GM12878 (cell line): ENCODE measurements at regions not wholly inside any gene's neighbourhood (a gene's known extent, or its start where the extent isn't known, plus 50 kb on each side); places are given as distances from the start of the nearest gene placed in this dataset.

ENCODE experiments used
- ATAC-seq: fragments of 200-7000 bp; cut with Tn5 transposase; 3 replicates; pipeline ENCODE4 v1.9.1; 2020; ENCODE audit warnings: mild to moderate bottlenecking, moderate library complexity
- BruUV-seq: library from RNA; stranded (reverse); fragments of 400-500 nt; replicated peaks from 2 replicates; lab custom pipeline; 2021; lab: Mats Ljungman, UMichigan
- CTCF ChIA-PET: fragments of 300-600 bp; sonication (Branson Sonifier 250); formaldehyde crosslinking; extraction: SDS; loops from one replicate; lab custom pipeline; 2021; ENCODE audit warnings: inconsistent platforms; lab: Yijun Ruan, JAX
- POLR2A ChIA-PET: fragments of 350-600 bp; formaldehyde crosslinking; extraction: SDS; loops from one replicate; lab custom pipeline; 2021; ENCODE audit warnings: inconsistent platforms; lab: Charles Lee
- RAD21 ChIA-PET: fragments of 300-600 bp; sonication (Branson Sonifier 250); formaldehyde crosslinking; loops from one replicate; lab custom pipeline; 2023; ENCODE audit warnings: antibody characterized with exemption; ENCODE audit not compliant: unreplicated experiment; lab: Charles Lee
- SMC1A ChIA-PET: fragments of 300-600 bp; sonication (Branson Sonifier 250); formaldehyde crosslinking; loops from one replicate; lab custom pipeline; 2023; ENCODE audit not compliant: unreplicated experiment, uncharacterized antibody; lab: Charles Lee
- DNase-seq: peaks from one replicate; pipeline ENCODE4 v3.0.0-alpha.2; 2011; ENCODE audit warnings: low read depth, low spot score
- FAIRE-seq: peaks from 3 replicates; lab custom pipeline; 2011; peaks lifted over from hg19 to GRCh38; lab: Jason Lieb, UNC
- H2AFZ ChIP-seq: 2 replicates; pipeline ENCODE4 v1.6.0; 2011; ENCODE audit warnings: low read depth, low read length, control low read depth; ENCODE audit not compliant: control insufficient read depth
- H3K27ac ChIP-seq: 2 replicates; pipeline ENCODE4 v1.5.1; 2011; ENCODE audit warnings: control low read depth; ENCODE audit not compliant: control insufficient read depth, insufficient read depth
- H3K27me3 ChIP-seq, 2 experiments: replicated peaks in 1 of 2; 2 replicates each; pipeline versions ENCODE4 v1.6.0 to v1.6.1; 2011; ENCODE audit warnings: low read length in 1 of 2; ENCODE audit not compliant: control insufficient read depth in 2 of 2, insufficient read depth in 2 of 2
- H3K36me3 ChIP-seq, 2 experiments: 2 replicates each; pipeline ENCODE4 v1.5.1; 2011; ENCODE audit warnings: low read length in 1 of 2; ENCODE audit not compliant: control insufficient read depth in 2 of 2, insufficient read depth in 2 of 2
- H3K4me1 ChIP-seq: 2 replicates; pipeline ENCODE4 v1.6.1; 2011; ENCODE audit warnings: mild to moderate bottlenecking, low read length, moderate library complexity, mixed read lengths; ENCODE audit not compliant: control insufficient read depth, insufficient read depth
- H3K4me2 ChIP-seq: 2 replicates; pipeline ENCODE4 v1.6.0; 2011; ENCODE audit warnings: control low read depth; ENCODE audit not compliant: control insufficient read depth, insufficient read depth
- H3K4me3 ChIP-seq: fragments of 200-600 bp; sonication (generic); 2 replicates; pipeline ENCODE4 v1.5.1; 2016
- H3K79me2 ChIP-seq: 2 replicates; pipeline ENCODE4 v1.6.0; 2011; ENCODE audit warnings: low read length; ENCODE audit not compliant: control insufficient read depth, insufficient read depth
- H3K9ac ChIP-seq: 2 replicates; pipeline ENCODE4 v1.8.0; 2011; ENCODE audit warnings: low read length, control low read depth, mixed read lengths; ENCODE audit not compliant: control insufficient read depth, insufficient read depth
- H3K9me3 ChIP-seq: replicated peaks from 3 replicates; pipeline ENCODE4 v1.5.1; 2011; ENCODE audit warnings: mild to moderate bottlenecking, low read length; ENCODE audit not compliant: control insufficient read depth, insufficient read depth
- H4K20me1 ChIP-seq: 2 replicates; pipeline ENCODE4 v1.6.0; 2011; ENCODE audit not compliant: control insufficient read depth, insufficient read depth
- BRCA1 ChIP-seq: IDR thresholded peaks from 2 replicates; pipeline ENCODE4 v1.6.1; 2011; ENCODE audit warnings: low read depth, low read length, improper control_type of control experiment
- CHD4 ChIP-seq: fragments of 200-600 bp; sonication (generic); IDR thresholded peaks from 2 replicates; pipeline ENCODE4 v1.6.1; 2016; ENCODE audit warnings: mild to moderate bottlenecking
- CREB1 ChIP-seq: IDR thresholded peaks from 2 replicates; pipeline ENCODE4 v1.6.1; 2012; ENCODE audit warnings: low read depth, mild to moderate bottlenecking, inconsistent platforms
- CREM ChIP-seq: IDR thresholded peaks from 2 replicates; pipeline ENCODE4 v1.6.1; 2014; ENCODE audit warnings: antibody characterized with exemption, low read depth
- ETV6 ChIP-seq, 2 experiments: fragments of 450-650 bp in 1 of 2; IDR thresholded peaks in 1 of 2; conservative IDR thresholded peaks in 1 of 2; 2 replicates each; pipeline ENCODE4 v1.6.1; 2014; ENCODE audit warnings: antibody characterized with exemption in 1 of 2, borderline replicate concordance in 1 of 2, low read depth in 1 of 2, mild to moderate bottlenecking in 1 of 2, moderate library complexity in 1 of 2
- MYC ChIP-seq: IDR thresholded peaks from 2 replicates; pipeline ENCODE4 v1.6.1; 2011; ENCODE audit warnings: mild to moderate bottlenecking, low read length, moderate library complexity, inconsistent platforms; ENCODE audit not compliant: insufficient read depth, insufficient replicate concordance, insufficient read length, severe bottlenecking
- NBN ChIP-seq: fragments of 450-650 bp; IDR thresholded peaks from 2 replicates; pipeline ENCODE4 v1.6.1; 2016
- RB1 ChIP-seq: fragments of 450-650 bp; formaldehyde crosslinking; IDR thresholded peaks from 2 replicates; pipeline ENCODE4 v1.6.1; 2017; ENCODE audit warnings: mild to moderate bottlenecking, borderline replicate concordance
- RCOR1 ChIP-seq: conservative IDR thresholded peaks from 2 replicates; pipeline ENCODE4 v1.6.1; 2012; ENCODE audit warnings: low read depth, low read length, improper control_type of control experiment
- SREBF2 ChIP-seq: IDR thresholded peaks from 2 replicates; pipeline ENCODE4 v1.6.1; 2012; ENCODE audit warnings: mild to moderate bottlenecking, low read length
- TAF1 ChIP-seq: IDR thresholded peaks from 2 replicates; pipeline ENCODE4 v1.6.1; 2011; ENCODE audit warnings: mild to moderate bottlenecking, low read depth, low read length, borderline replicate concordance
- ZBTB33 ChIP-seq: fragments of 450-650 bp; IDR thresholded peaks from 2 replicates; pipeline ENCODE4 v1.6.1; 2017; ENCODE audit warnings: mild to moderate bottlenecking
- ZBTB40 ChIP-seq: fragments of 450-650 bp; IDR thresholded peaks from 2 replicates; pipeline ENCODE4 v1.6.1; 2016; ENCODE audit warnings: mild to moderate bottlenecking, moderate library complexity, borderline replicate concordance
- ZNF217 ChIP-seq: fragments of 450-650 bp; IDR thresholded peaks from 2 replicates; pipeline ENCODE4 v1.6.1; 2017; ENCODE audit warnings: antibody characterized with exemption, mild to moderate bottlenecking
- ZNF384 ChIP-seq: IDR thresholded peaks from 2 replicates; pipeline ENCODE4 v1.6.1; 2012; ENCODE audit warnings: low read depth, mild to moderate bottlenecking, low read length, improper control_type of control experiment, borderline replicate concordance
- WGBS: methylation state at CpG from one replicate; pipeline ENCODE4 v1.1.6; 2016; ENCODE audit warnings: low lambda C conversion rate; ENCODE audit not compliant: insufficient replicate concordance, insufficient coverage; ENCODE audit errors: missing lambda C conversion rate; 5-methylcytosine and 5-hydroxymethylcytosine counted together
- in situ Hi-C: fragments of 300-500 bp; cut with MboI; formaldehyde crosslinking; loops from 9 replicates; pipeline ENCODE4 v1.14.3; 2018; ENCODE audit warnings: mixed read lengths
- intact Hi-C: fragments of 100-400 bp; cut with micrococcal nuclease; formaldehyde crosslinking; loops from one replicate; pipeline ENCODE4 v1.14.2; 2022; ENCODE audit not compliant: unreplicated experiment
- TF ChIP-seq, protein P1 (sequence below): IDR thresholded peaks from 2 replicates; pipeline ENCODE4 v1.6.1; 2012; ENCODE audit warnings: mild to moderate bottlenecking, low read depth, low read length

- CTCF ChIA-PET = no interaction called here
- RAD21 ChIA-PET = no interaction called here
- H2AFZ ChIP-seq = no peak overlapping the region
- H3K4me3 ChIP-seq = no peak overlapping the region
- no peaks in the 10 kb centered on the region for H3K36me3 ChIP-seq
- ATAC-seq = no peak
- no peaks in the 10 kb centered on the region for H3K4me1 ChIP-seq
- no peak overlapping the region for H3K9ac ChIP-seq
- in situ Hi-C loops (no loop called here), intact Hi-C loops (no loop called here)
- H4K20me1 ChIP-seq = no peaks in the 10 kb centered on the region
- no peaks in the 10 kb centered on the region for H3K9me3 ChIP-seq
- POLR2A ChIA-PET = no interaction called here
- no peak for DNase-seq
- WGBS = 0% methylated on average over 1 of the region's 1 CpG
- SMC1A ChIA-PET = no interaction called here
- H3K27me3 ChIP-seq = no peaks in the 10 kb centered on the region
- no peak overlapping the region for H3K27ac ChIP-seq
- FAIRE-seq = no peak
- no TSS peak for BruUV-seq
- no peaks in the 10 kb centered on the region for H3K79me2 ChIP-seq
- no peak overlapping the region for H3K4me2 ChIP-seq
- TF ChIP-seq NBN (no peak), ETV6 (conservative IDR thresholded peaks at IDR 0.05 in 1 of 2, IDR thresholded peaks at IDR 0.05 in 1 of 2; ENCODE audit: borderline replicate concordance in 1 of 2, low read depth in 1 of 2) (no peak), RCOR1 (no peak), TAF1 (no peak), ZBTB40 (no peak), MYC (no peak), ZNF217 (no peak), CHD4 (no peak), ZBTB33 (no peak), BRCA1 (no peak), ZNF384 (no peak), SREBF2 (no peak), CREM (no peak), RB1 (no peak), CREB1 (no peak)
- TF ChIP-seq, protein P1, sequence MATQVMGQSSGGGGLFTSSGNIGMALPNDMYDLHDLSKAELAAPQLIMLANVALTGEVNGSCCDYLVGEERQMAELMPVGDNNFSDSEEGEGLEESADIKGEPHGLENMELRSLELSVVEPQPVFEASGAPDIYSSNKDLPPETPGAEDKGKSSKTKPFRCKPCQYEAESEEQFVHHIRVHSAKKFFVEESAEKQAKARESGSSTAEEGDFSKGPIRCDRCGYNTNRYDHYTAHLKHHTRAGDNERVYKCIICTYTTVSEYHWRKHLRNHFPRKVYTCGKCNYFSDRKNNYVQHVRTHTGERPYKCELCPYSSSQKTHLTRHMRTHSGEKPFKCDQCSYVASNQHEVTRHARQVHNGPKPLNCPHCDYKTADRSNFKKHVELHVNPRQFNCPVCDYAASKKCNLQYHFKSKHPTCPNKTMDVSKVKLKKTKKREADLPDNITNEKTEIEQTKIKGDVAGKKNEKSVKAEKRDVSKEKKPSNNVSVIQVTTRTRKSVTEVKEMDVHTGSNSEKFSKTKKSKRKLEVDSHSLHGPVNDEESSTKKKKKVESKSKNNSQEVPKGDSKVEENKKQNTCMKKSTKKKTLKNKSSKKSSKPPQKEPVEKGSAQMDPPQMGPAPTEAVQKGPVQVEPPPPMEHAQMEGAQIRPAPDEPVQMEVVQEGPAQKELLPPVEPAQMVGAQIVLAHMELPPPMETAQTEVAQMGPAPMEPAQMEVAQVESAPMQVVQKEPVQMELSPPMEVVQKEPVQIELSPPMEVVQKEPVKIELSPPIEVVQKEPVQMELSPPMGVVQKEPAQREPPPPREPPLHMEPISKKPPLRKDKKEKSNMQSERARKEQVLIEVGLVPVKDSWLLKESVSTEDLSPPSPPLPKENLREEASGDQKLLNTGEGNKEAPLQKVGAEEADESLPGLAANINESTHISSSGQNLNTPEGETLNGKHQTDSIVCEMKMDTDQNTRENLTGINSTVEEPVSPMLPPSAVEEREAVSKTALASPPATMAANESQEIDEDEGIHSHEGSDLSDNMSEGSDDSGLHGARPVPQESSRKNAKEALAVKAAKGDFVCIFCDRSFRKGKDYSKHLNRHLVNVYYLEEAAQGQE = no peak
Observed at GRCh38 chr2:21676041-21676440, 552.3 kb downstream of the TDRD15 start.
